NCI-H146 treated with DMSO at 0.1 percent for 48 hours (cell line): ENCODE measurements at regions not wholly inside any gene's neighbourhood (a gene's known extent, or its start where the extent isn't known, plus 50 kb on each side); places are given as distances from the start of the nearest gene placed in this dataset.
"Not testable (repeated sequence)": the region's sequence is repeated elsewhere in the genome, so short reads cannot be mapped to it uniquely, and the experiment has no call there.

Source experiments
- DNase-seq: peaks from one replicate; lab custom pipeline; 2025; ENCODE audit not compliant: unreplicated experiment; lab: John Stamatoyannopoulos, UW

DNA sequence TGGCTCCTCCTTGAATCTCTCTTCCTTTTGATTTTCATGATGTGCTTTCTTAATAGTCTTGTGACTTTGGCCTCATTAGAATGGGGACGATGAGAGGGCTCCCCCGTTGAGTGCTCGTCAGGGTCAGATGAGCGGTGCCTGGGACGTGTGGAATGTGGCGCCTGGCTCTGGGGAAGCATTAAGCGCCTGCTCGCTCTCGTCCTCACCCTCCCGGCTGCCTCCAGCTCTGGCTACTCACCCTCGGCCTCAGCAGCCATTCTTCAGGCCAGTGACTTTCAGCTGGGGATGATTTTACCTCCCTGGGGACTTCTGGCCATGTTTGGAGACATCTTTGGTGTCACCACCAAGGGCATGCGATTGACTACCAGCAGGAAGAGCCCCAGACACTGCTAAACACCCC is 69.7 kb downstream of the RPS6KA4 start:
- DNase-seq, result no peak

DNA sequence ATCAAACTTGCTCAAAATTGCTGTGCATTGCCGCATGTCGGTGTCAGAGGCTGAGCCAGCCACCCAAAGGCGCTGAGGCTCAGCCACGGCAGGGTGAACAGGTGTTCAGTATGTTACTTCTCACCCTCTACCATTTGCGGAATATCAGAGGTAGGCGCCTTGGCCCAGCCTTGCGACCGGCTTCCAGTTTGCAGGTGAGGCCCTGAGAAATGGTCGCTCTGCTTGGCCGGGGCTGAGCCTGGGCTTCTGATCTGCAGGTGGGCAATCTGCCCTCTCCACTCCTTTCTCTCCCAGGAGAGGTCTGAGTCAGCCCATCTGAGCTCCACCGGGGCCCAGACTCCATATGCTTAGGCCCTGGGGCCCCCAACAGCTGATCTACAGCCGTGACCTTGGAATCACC is 71.0 kb downstream of the RPS6KA4 start:
- DNase-seq, result no peak

DNA sequence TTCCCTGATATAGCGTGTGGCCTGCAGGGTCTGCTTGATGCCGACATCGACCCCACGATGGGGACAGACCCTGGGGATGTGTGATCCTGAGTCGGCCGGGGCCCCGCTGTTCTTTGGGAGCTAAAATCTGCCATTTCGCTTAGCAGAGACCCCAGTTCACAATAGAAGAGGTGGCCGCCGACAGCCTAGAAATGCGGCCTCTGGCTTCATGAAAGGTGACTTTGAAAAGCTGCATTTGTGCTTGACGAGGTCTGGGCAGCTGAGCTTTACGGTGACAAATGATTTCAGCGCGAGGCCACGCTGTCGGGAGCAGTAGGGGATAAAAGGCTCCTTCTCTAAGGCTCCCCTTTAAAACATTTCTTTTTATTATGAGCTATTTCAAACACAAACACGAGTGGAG is 71.7 kb downstream of the RPS6KA4 start:
- no peak for DNase-seq

DNA sequence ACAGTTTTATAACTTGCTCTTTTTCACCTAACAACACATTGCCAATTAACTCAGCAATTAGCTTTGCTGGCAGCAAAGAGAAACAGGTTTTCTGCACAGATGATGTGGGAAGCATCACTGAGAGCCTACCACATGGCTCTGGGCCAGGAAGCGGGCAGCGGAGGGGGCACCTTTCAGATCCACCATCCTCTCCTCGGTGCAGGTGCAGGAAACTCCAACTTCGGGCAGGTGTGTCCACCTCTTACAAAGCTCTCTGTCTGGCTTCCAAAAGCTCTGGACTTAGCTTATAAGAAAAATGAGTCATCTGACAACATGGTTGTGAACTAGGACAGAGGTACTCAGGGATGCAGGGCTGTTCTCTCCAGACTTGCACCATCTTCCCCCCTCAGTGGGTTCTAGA is 77.0 kb downstream of the RPS6KA4 start:
- no peak for DNase-seq

DNA sequence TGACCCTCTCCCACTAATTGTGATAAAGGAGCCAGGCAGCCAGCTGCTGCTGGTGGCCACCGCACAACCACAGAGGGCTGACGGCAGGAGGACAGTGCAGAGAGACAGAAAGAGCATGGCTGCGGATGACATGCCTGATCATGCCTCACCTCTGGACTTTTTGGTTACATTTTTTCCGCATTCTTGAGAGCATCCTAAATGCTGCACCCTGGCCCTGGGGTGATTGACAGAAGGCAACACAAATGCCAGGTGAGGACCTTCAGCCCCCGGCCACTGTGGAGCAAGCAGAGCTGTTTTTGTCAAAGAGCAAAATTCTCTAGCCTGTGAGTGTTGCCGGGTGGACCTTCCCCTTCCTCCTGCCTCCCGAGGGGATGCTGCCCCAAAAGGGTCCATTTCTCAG is 78.5 kb downstream of the RPS6KA4 start:
- DNase-seq, result no peak

DNA sequence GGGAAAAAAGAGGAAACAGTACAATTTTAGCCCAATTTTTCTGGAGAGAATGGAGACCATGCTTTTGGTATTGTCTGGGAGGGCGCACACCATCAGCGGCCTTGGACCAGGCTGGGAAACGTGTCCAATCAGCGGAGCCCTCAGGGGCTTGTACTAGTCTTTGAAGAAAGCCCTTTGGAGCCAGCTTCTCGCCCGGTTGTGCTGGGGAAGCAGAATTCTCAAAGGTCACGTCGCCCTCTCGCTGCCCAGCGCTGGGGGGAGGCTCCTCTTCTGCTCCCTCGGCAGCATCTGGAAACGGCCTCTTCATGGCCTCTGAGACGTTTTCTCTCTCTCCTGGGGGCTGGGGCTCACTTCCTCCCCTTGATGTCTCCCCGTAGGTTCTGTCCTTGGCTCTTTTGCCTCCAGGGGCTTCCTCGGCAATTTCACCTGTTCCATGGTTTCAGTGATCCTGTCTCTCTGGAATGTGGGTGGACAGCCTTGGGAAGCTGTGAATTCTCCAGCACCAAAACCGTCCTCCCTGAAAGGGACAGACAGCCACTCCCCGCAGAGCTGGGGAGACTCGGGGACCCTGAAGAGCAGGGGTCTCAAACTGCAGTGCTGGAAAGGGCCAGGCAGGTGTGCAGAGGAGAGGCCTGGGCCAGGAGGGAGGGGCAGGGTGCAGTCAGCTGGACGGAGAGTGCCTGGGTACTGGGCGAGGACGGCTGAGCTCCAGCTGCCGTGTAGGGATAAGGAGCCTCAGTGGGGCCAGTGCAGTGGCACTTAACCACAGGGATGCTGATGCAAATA is 80.2 kb downstream of the RPS6KA4 start:
- no peak for DNase-seq

DNA sequence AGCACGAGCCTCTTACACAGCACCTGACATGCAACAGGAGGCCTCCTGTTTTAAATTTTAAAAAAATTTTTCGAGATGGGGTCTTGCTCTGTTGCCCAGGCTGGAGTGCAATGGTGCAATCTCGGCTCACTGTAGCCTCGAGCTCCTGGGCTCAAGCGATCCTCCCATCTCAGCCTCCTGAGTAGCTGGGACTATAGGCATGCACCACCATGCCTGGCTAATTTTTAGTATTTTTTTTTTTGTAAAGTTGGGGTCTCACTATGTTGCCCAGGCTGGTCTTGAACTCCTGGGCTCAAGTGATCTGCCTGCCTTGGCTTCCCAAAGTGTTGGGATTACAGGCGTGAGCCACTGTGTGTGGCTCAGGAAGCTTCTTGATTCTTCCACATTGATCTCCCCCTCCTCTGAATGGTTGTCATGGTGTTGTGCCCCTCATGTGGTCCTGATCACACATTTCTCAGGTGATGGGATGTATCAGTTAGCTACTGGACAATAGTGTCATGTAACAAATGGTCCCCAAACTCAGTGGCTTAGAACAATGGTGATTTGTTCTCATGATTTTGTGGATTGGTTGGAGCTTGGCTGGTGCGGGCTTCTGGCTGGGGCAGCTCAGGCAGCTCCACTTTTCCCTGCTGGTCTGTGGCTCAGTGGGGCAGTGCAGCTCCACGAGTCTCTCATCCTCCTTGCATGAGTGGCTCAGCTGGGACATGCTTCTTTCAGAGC is 81.0 kb downstream of the RPS6KA4 start:
- DNase-seq, result not testable (repeated sequence)

DNA sequence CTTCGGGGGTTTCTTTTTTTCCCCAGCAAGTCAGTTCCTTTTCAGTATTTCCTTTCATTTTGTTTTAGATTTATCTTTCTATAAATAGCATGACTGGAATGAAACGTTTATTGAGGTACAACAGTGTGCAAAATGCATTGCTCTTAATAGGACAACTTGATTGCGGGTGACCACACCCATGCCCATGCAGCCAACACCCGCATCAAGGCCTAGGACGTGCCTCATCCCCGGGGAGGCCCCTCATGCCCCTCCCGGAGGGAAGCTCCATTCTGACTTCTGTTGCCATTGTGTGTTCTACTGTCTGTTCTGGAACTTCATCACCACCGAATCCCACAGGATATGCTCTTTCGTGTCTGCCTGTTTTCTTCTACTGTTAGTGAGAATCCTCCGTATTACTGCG is 82.2 kb downstream of the RPS6KA4 start:
- no peak for DNase-seq

DNA sequence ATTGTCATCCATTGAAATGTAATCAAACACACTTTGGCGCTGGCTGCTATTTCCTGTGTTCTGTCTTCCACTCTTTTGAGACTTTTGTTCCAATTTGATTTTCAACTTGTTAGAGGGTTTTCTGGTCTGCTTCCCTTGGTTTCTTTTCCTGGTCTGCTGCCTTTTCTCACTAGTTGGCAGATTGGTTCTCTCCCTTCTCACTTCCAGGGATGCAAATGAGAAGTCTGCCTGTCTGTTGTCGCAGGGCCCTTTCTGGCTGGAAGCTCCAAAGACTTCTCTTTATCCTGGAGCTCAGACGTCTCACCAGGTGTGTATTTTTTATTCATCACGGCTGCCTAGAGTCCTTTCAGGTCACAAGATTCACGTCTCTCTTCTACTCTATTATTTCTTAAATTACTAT is 84.0 kb downstream of the RPS6KA4 start:
- no peak for DNase-seq

DNA sequence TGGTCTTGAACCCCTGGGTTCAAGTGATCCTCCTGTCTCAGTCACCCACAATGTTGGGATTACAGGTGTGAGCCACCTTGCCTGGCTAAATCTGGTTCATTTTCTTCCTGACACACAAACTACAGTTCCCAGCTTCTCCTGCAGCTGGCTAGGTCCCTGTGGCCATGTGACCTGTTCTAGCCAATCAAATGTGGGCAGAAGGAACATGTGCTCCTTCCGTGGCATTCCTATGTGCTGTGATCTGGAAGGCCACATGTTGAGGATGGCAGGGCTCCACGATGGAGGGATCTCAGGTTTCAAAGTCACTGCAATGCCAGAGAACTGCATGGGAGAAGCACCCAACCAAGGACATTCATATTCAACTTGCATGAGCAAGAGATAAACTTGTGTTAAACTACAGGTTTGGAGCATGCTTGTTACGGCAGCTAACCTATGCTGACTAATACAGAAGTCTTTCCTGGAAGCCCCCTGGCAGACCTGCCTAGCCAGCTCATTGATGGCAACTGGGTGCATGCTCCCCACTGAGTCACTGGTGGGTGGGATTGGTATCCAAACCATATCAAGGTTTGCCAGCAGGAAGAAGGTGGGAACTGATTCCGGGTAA is 86.0 kb downstream of the RPS6KA4 start:
- no peak for DNase-seq

DNA sequence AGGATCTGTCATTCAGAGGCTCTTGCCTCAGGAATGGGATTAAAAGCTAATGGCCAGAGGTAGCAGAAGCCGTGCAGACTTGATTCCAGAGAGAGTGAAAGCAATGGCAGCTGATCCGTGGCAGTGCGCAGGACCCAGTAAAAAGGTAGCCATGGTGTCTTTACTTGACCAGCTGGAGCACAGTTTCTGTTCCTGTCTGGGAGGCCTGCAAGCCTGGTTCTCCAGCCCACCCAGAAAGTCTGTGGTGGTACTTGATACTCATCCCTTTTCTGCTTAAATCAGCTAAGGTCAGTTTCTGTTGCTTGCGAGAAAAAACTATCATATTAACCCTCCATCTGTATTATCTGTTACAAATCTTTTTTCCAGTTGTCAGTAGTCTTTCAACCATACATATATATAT is 86.7 kb downstream of the RPS6KA4 start:
- DNase-seq, result no peak

DNA sequence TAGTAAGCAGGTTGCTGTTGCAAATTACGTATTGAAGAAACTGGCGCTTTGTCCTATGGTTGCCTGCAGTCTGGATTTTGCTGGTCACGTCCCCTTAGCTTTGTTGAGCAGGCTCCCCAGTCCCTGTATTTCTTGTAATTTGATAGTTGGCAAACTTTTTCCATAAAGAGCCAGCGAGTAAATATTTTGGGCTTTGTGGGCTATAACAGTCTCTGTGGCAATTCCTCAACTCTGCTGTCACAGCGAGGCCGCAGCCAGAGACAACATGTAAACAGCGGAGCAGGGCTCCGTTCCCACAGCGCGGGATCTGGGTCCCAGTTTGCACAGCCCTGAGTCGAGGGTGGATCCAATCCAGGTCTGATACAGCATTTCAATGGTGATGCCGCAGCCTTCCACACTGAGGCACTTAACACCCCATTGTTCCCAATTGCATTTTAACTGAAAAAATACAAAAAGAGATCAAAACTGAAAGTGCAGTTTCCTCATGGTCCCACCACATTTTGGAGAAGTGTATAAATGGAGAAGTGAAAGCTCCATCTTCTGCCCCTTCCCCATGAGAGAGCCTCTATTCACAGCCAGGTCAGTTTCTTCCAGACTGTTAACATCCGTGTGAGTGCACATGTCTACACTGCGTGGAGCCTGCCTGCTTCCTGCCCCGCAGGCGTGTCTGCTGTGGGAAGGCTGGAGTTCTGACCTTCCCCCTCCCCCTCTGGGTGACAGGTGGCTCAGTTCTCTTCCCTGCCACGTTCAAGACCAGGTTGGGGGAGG is 89.1 kb downstream of the RPS6KA4 start:
- no peak for DNase-seq

DNA sequence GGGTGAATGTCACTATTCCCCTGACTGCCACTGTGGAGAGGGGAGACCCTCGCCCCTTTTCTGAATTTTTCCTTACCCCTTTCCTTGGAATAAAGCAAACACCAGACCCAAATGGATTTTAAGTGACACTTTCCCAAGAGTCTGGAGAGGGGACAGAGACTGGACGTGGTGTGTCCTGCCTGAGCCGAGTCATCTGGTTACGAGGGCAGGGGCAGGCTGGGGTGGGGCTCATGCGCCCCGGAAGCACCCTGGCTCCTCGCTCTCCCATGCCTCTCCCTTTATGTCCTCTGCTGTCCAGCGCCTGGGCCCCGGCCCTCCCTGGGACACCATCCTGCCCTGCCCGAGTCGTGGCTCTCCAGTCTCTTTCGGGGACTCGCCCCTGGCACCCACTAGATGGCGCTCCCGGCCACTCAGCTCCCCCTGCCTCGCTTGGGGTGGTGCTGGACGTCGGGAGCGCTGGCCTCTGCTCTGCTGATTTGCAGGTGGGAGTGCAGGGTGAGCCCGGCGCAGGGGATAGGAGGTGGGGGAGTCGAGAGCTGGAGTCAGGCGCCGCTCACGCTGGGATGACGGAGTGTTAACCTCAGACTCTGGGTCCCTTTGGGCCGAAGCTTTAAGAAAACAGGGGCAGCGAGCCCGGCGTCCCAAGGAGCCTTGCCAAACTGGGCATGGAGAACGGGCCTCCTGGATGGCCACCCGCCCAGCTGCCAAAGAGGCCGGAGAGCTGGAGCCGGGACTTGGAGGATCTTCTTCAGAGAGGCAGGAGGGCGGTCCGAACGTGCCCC is 89.8 kb downstream of the RPS6KA4 start:
- peak; percentile 12 for DNase-seq

DNA sequence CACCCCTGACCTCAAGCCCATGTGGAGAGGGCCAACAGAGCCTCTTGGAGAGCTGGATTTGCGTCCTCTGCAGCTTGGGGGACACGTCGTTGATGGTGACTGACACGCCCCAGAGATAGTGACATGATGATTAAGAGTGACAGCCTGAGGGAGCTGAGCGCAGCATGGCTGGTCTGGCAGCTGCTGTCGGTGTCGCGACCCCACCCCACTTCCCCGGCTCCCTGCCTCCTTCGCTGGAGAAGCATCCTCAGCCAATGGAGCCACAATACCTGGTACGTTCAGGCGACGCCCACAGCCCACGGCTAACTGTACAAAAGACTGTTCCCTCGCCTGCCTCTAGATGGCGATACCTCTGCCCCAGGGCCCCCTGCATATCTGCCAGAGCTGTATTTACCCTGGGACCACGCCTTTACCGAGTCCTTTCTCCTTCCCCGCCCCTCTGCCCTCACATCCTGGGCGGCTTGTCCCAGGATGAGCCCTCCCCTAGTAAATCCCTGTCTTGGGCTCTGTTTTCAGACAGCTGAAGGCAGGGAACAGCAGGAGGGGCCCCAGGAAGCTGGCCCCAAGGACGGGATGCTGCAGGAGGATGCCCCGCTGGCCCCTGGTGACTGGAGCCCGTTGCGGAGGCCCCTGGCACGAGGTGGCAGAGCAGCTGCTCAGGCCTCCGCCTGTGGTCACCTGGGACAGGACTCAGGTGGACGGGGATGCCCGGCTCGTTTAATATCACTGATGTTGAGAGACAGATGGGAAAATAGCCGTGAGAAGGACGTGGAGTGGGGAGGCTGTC is 90.6 kb downstream of the RPS6KA4 start:
- DNase-seq, result peak; percentile 65

DNA sequence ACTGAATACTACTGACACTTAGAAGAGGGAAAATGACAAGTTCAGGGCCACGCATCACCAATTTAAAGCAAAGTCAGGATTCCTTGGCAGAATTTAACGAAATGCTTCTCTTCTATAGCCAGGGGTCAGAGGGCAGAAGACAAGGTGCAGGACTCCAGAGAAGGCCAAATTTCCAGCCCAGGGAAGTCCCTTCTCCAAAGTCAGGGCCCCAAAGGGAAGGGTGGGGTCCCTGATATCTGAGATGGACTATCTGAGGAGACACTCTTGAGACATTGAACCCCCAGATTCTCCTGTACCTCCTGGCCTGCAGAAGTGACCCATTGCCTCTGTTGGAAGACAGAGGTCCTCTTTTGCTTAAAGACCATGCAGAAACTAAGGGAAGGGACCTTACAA is 91.2 kb downstream of the RPS6KA4 start:
- no peak for DNase-seq

DNA sequence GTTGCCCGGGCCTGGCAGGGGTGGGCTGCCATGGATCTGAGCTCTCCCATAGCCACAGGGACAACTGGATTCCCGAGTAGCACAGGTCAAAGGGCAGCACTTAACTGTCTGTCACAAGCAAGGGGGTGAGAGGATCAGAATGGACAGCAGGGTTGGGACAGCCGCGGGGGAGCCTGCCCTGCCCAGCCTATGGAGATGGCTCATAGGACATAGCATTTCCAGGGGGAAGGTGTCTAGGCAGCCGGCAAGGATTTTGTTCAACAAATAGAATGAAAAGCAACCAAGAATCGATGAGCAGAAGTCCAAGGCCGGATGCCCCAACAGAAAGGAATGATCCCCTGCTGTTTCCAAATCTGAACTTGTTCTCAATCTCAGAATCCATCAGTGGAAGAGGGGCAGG is 92.9 kb downstream of the RPS6KA4 start:
- no peak for DNase-seq

DNA sequence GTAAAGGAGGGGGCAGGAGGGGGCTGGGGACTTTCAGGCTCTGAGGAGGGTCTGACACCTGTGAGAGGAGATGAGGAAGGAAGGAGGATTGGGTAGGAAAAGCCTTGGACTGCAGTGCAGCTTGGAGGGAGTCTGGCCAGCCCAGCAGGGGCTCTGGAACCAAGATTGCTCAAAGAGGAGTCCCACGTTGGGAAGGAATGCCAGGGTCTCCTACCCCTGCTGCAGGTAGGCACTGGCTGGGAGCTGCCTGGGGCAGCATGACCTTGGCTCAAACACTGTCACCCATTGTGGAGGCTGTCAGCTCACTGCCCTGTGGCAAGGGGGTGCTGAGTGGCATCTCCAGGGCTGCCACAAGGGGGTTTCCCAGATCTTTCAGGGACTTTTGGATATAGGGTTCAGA is 94.5 kb downstream of the RPS6KA4 start:
- no peak for DNase-seq

DNA sequence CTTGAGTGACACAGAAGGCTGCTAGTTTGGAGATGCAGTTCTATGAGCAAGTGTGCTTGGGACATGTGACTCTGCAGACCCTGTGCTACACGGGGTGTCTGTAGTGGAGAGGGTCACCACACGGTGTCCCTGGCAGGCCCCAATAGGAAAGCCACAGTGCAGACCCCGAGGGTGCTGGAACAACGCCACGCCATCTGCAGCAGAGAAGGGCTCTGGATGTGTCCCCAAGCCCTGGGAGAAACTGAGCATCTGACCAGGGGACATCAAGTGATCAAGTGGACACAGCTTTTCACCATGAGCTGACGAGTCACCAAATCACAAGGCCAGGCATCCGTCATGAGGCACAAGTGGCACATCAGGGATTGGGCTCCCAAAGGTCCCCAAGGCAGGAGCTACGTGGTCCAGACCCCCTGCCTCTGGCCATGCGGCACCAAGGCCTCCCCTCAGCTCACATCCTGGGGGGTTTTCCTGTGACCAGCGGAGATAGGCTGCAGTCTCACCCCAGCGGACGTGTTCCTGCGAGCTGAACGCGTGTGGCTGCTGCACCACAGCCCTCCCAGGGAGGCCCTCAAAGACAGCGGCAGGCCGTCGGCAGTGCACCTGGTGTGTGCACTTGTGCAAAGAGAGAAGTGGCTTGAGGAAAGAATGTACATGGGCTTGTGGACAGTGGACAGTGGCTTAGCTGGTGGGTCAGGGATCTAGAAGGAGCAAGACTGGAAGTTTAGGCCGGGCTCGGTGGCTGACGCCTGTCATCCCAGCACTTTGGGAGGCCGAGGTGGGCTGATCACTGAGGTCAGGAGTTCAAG is 96.7 kb downstream of the RPS6KA4 start:
- no peak for DNase-seq
